SK-N-SH (cell line): ENCODE measurements at regions not wholly inside any gene's neighbourhood (a gene's known extent, or its start where the extent isn't known, plus 50 kb on each side); places are given as distances from the start of the nearest gene placed in this dataset.

Experiments
- CTCF ChIA-PET: fragments of 300-600, 350-600 bp; formaldehyde crosslinking; extraction: SDS; loops from one replicate; lab custom pipeline; 2021; lab: Yijun Ruan, JAX
- POLR2A ChIA-PET: fragments of 350-600 bp; sonication (Branson Sonifier 250); formaldehyde crosslinking; extraction: SDS; loops from one replicate; lab custom pipeline; 2020; ENCODE audit warnings: antibody characterized with exemption, inconsistent platforms; lab: Yijun Ruan, JAX
- DNase-seq: peaks from one replicate; pipeline ENCODE4 v3.0.0; 2012
- H2AFZ ChIP-seq: fragments of 200-600 bp; sonication (generic); 2 replicates; pipeline ENCODE4 v1.8.1; 2016; ENCODE audit warnings: antibody characterized with exemption, mild to moderate bottlenecking, low read depth
- H3F3A ChIP-seq: fragments of 200-600 bp; sonication (generic); replicated peaks from 2 replicates; pipeline ENCODE3; 2016; ENCODE audit warnings: antibody characterized with exemption, mild to moderate bottlenecking; ENCODE audit not compliant: insufficient read depth
- H3K27ac ChIP-seq, 2 experiments: fragments of 200-500 bp in 1 of 2; fragments of 200-600 bp in 1 of 2; sonication (Bioruptor generic) in 1 of 2; sonication (generic), shearing (Covaris generic) in 1 of 2; 2 replicates each; pipeline versions ENCODE4 v1.5.1 to v1.6.1; 2014 to 2016; ENCODE audit warnings: low read depth in 2 of 2, inconsistent platforms in 1 of 2, low read length in 1 of 2, mild to moderate bottlenecking in 1 of 2, mixed read lengths in 1 of 2
- H3K27me3 ChIP-seq: fragments of 200-600 bp; sonication (generic), shearing (Covaris generic); 2 replicates; pipeline ENCODE4 v1.6.1; 2016; ENCODE audit warnings: mixed run types; ENCODE audit not compliant: insufficient read depth
- H3K36me3 ChIP-seq, 2 experiments: fragments of 200-500 bp in 1 of 2; fragments of 200-600 bp in 1 of 2; sonication (Bioruptor generic) in 1 of 2; sonication (generic) in 1 of 2; replicated peaks in 1 of 2; 2 replicates each; pipeline versions ENCODE3 to v1.5.1; 2014 to 2016; ENCODE audit warnings: low read length in 1 of 2, mild to moderate bottlenecking in 1 of 2; ENCODE audit not compliant: insufficient read depth in 2 of 2, control insufficient read depth in 1 of 2
- H3K4me1 ChIP-seq, 2 experiments: fragments of 200-500 bp in 1 of 2; fragments of 200-600 bp in 1 of 2; sonication (Bioruptor generic) in 1 of 2; sonication (generic), shearing (Covaris generic) in 1 of 2; 2 replicates each; pipeline versions ENCODE4 v1.5.1 to v1.6.1; 2014 to 2016; ENCODE audit warnings: low read depth in 1 of 2, low read length in 1 of 2, mixed run types in 1 of 2; ENCODE audit not compliant: insufficient read depth in 2 of 2, control insufficient read depth in 1 of 2
- H3K4me2 ChIP-seq: fragments of 200-600 bp; sonication (generic), shearing (Covaris generic); 2 replicates; pipeline ENCODE4 v1.6.1; 2017; ENCODE audit warnings: mixed run types
- H3K4me3 ChIP-seq, 2 experiments: fragments of 200-500 bp in 1 of 2; fragments of 200-600 bp in 1 of 2; sonication (Bioruptor generic) in 1 of 2; sonication (generic), shearing (Covaris generic) in 1 of 2; 2 replicates each; pipeline versions ENCODE4 v1.5.1 to v1.8.1; 2014 to 2016; ENCODE audit warnings: low read depth in 2 of 2, inconsistent platforms in 1 of 2, low read length in 1 of 2, mild to moderate bottlenecking in 1 of 2, mixed read lengths in 1 of 2, moderate library complexity in 1 of 2
- H3K79me2 ChIP-seq: fragments of 200-600 bp; sonication (generic); 2 replicates; pipeline ENCODE4 v1.8.1; 2017; ENCODE audit warnings: mild to moderate bottlenecking; ENCODE audit not compliant: insufficient read depth
- H3K9ac ChIP-seq: fragments of 200-600 bp; sonication (generic); 2 replicates; pipeline ENCODE4 v1.6.1; 2017; ENCODE audit warnings: mixed run types
- H3K9me2 ChIP-seq: fragments of 200-600 bp; sonication (generic); 2 replicates; pipeline ENCODE4 v1.6.1; 2017; ENCODE audit warnings: mixed run types
- H3K9me3 ChIP-seq: fragments of 200-600 bp; sonication (generic); 2 replicates; pipeline ENCODE4 v1.6.1; 2017; ENCODE audit warnings: mixed run types, mild to moderate bottlenecking, moderate library complexity
- H4K20me1 ChIP-seq: fragments of 200-600 bp; sonication (generic); 2 replicates; pipeline ENCODE4 v1.6.1; 2017; ENCODE audit warnings: mild to moderate bottlenecking, mixed run types; ENCODE audit not compliant: insufficient read depth
- CHD2 ChIP-seq: fragments of 150-350 bp; IDR thresholded peaks from 2 replicates; pipeline ENCODE4 v1.6.1; 2018; ENCODE audit warnings: low read length; ENCODE audit not compliant: partially characterized antibody
- CTCF ChIP-seq: fragments of 200-600 bp; sonication (generic); IDR thresholded peaks from 2 replicates; pipeline ENCODE4 v1.6.1; 2017; ENCODE audit warnings: antibody characterized with exemption, mild to moderate bottlenecking, moderate library complexity
- EZH2phosphoT487 ChIP-seq: fragments of 200-600 bp; sonication (generic); IDR thresholded peaks from 2 replicates; pipeline ENCODE4 v1.6.1; 2017; ENCODE audit warnings: low read depth, mixed run types, mild to moderate bottlenecking, antibody characterized with exemption, moderate library complexity, borderline replicate concordance
- FOSL2 ChIP-seq: IDR thresholded peaks from 2 replicates; pipeline ENCODE4 v1.4.0; 2012; ENCODE audit warnings: low read depth, mild to moderate bottlenecking, moderate library complexity, borderline replicate concordance
- FOXM1 ChIP-seq: IDR thresholded peaks from 2 replicates; pipeline ENCODE4 v1.4.0; 2012; ENCODE audit warnings: low read depth, mild to moderate bottlenecking
- GATA2 ChIP-seq: sonication (generic); formaldehyde crosslinking; IDR thresholded peaks from 2 replicates; pipeline ENCODE4 v1.5.0; 2020; ENCODE audit warnings: mild to moderate bottlenecking, missing genetic modification reagents
- JUND ChIP-seq: IDR thresholded peaks from 2 replicates; pipeline ENCODE4 v1.4.0; 2012
- MAX ChIP-seq: IDR thresholded peaks from 2 replicates; pipeline ENCODE4 v1.4.0; 2012; ENCODE audit warnings: low read depth
- MEF2A ChIP-seq: IDR thresholded peaks from 2 replicates; pipeline ENCODE4 v1.4.0; 2012; ENCODE audit warnings: low read depth, borderline replicate concordance
- NFIC ChIP-seq: IDR thresholded peaks from 2 replicates; pipeline ENCODE4 v1.4.0; 2012; ENCODE audit warnings: borderline replicate concordance
- POLR2AphosphoS5 ChIP-seq: IDR thresholded peaks from 2 replicates; pipeline ENCODE4 v1.6.1; 2012; ENCODE audit warnings: low read depth, low read length
- RAD21 ChIP-seq: IDR thresholded peaks from 2 replicates; pipeline ENCODE4 v1.6.1; 2012; ENCODE audit warnings: mild to moderate bottlenecking, low read length
- REST ChIP-seq: IDR thresholded peaks from 2 replicates; pipeline ENCODE4 v1.6.1; 2012; ENCODE audit warnings: mild to moderate bottlenecking, low read depth, low read length, moderate library complexity
- RFX5 ChIP-seq: IDR thresholded peaks from 2 replicates; pipeline ENCODE4 v1.6.1; 2012; ENCODE audit warnings: mild to moderate bottlenecking, improper control_type of control experiment, low read length
- SIN3A ChIP-seq: IDR thresholded peaks from 2 replicates; pipeline ENCODE4 v1.6.1; 2012; ENCODE audit warnings: low read depth, mild to moderate bottlenecking, low read length, moderate library complexity, borderline replicate concordance
- SMC3 ChIP-seq: IDR thresholded peaks from 2 replicates; pipeline ENCODE4 v1.6.1; 2012; ENCODE audit warnings: low read depth, low read length, improper control_type of control experiment
- TEAD4 ChIP-seq: IDR thresholded peaks from 2 replicates; pipeline ENCODE4 v1.4.0; 2012; ENCODE audit warnings: mild to moderate bottlenecking, borderline replicate concordance; ENCODE audit not compliant: insufficient read depth
- USF1 ChIP-seq: IDR thresholded peaks from 2 replicates; pipeline ENCODE4 v1.4.0; 2012; ENCODE audit warnings: low read depth, borderline replicate concordance
- WGBS: methylation state at CpG from one replicate; pipeline ENCODE4 v1.1.6; 2017; ENCODE audit warnings: low lambda C conversion rate; 5-methylcytosine and 5-hydroxymethylcytosine counted together
- TF ChIP-seq, protein P1 (sequence below): fragments of 150-350 bp; IDR thresholded peaks from 2 replicates; pipeline ENCODE4 v1.6.1; 2016; ENCODE audit warnings: mild to moderate bottlenecking, low read depth, low read length
- TF ChIP-seq, protein P2 (sequence below): IDR thresholded peaks from 2 replicates; pipeline ENCODE4 v1.4.0; 2012; ENCODE audit warnings: low read depth, borderline replicate concordance

DNA sequence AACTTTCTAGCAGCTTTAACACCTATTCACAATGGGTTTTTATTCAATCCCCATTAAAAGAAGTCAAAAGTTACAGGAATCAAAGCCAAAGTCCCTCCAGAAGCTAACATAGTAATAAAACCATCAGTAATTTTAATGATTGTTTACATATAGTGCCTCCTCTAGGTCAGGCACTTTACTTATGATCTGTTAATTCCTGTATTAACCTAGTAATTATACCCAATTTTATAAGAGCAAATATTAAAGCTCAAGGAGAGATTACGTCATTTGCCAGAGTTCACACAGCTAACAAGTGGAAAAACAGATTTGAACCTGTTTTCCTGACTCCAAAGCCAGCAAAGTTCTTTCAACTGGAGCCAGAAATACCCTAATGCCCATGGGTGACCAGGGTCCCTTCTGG lies 112.9 kb upstream of the F3 start:
- Histone ChIP-seq H3K27me3 (no peaks in the 10 kb centered on the region), H3K36me3 (no peaks in the 10 kb centered on the region), H3K4me1 (no peaks in the 10 kb centered on the region; a peak in 1 of 4 replicates), H3K79me2 (no peaks in the 10 kb centered on the region), H3K4me3 (no peak overlapping the region), H4K20me1 (no peaks in the 10 kb centered on the region), H3F3A (no peaks in the 10 kb centered on the region), H3K4me2 (no peak overlapping the region), H3K9me2 (no peaks in the 10 kb centered on the region), H3K9me3 (no peaks in the 10 kb centered on the region), H2AFZ (no peak overlapping the region), H3K9ac (no peak overlapping the region), H3K27ac (no peak overlapping the region)
- DNase-seq = no peak
- no peak for TF ChIP-seq MEF2A
- no peak for TF ChIP-seq NFIC
- no peak for TF ChIP-seq FOSL2
- no peak for TF ChIP-seq RFX5
- no peak for TF ChIP-seq SIN3A
- no peak for TF ChIP-seq FOXM1
- TF ChIP-seq, protein P1, sequence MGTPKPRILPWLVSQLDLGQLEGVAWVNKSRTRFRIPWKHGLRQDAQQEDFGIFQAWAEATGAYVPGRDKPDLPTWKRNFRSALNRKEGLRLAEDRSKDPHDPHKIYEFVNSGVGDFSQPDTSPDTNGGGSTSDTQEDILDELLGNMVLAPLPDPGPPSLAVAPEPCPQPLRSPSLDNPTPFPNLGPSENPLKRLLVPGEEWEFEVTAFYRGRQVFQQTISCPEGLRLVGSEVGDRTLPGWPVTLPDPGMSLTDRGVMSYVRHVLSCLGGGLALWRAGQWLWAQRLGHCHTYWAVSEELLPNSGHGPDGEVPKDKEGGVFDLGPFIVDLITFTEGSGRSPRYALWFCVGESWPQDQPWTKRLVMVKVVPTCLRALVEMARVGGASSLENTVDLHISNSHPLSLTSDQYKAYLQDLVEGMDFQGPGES = no peak
- no peak for TF ChIP-seq GATA2 (CRISPR knock-in tag)
- TF ChIP-seq SMC3 = no peak
- TF ChIP-seq TEAD4 = no peak
- TF ChIP-seq POLR2AphosphoS5 = no peak
- TF ChIP-seq, protein P2, sequence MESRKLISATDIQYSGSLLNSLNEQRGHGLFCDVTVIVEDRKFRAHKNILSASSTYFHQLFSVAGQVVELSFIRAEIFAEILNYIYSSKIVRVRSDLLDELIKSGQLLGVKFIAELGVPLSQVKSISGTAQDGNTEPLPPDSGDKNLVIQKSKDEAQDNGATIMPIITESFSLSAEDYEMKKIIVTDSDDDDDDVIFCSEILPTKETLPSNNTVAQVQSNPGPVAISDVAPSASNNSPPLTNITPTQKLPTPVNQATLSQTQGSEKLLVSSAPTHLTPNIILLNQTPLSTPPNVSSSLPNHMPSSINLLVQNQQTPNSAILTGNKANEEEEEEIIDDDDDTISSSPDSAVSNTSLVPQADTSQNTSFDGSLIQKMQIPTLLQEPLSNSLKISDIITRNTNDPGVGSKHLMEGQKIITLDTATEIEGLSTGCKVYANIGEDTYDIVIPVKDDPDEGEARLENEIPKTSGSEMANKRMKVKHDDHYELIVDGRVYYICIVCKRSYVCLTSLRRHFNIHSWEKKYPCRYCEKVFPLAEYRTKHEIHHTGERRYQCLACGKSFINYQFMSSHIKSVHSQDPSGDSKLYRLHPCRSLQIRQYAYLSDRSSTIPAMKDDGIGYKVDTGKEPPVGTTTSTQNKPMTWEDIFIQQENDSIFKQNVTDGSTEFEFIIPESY = no peak
- TF ChIP-seq RAD21 = no peak
- TF ChIP-seq REST = no peak
- TF ChIP-seq JUND = no peak
- no peak for TF ChIP-seq CTCF
- no peak for TF ChIP-seq CHD2
- no peak for TF ChIP-seq MAX
- no peak for TF ChIP-seq USF1
- TF ChIP-seq EZH2phosphoT487 = no peak
- CTCF ChIA-PET = no interaction called here
- WGBS = 94% methylated on average over 1 of the region's 1 CpG
- POLR2A ChIA-PET = no interaction called here
